K562 (cell line): ENCODE measurements at regions not wholly inside any gene's neighbourhood (a gene's known extent, or its start where the extent isn't known, plus 50 kb on each side); places are given as distances from the start of the nearest gene placed in this dataset.
A peak's percentile ranks its signal among the peaks of the same experiment; 100 is the strongest.
"Not testable (repeated sequence)": the region's sequence is repeated elsewhere in the genome, so short reads cannot be mapped to it uniquely, and the experiment has no call there.

ENCODE experiments used
- ATAC-seq: fragments of 200-7000 bp; cut with Tn5 transposase; 3 replicates; pipeline ENCODE4 v1.9.1; 2020; ENCODE audit warnings: moderate library complexity
- BruUV-seq: library from RNA; stranded (reverse); fragments of 400-500 nt; replicated peaks from 2 replicates; lab custom pipeline; 2021; lab: Mats Ljungman, UMichigan
- CTCF ChIA-PET: fragments of 300-600 bp; formaldehyde crosslinking; extraction: SDS; loops from one replicate; lab custom pipeline; 2021; ENCODE audit warnings: low intra/inter-chr PET ratio; lab: Yijun Ruan, JAX
- POLR2A ChIA-PET: fragments of 300-600, 350-650 bp; sonication (Branson Sonifier 250); formaldehyde crosslinking; extraction: SDS; loops from one replicate; lab custom pipeline; 2021; ENCODE audit warnings: antibody characterized with exemption, inconsistent platforms; lab: Yijun Ruan, JAX
- DNase-seq, 4 experiments: peaks; one replicate each; pipeline versions ENCODE4 v3.0.0 to v3.0.0-alpha.2; 2011 to 2018; ENCODE audit warnings: low spot score in 3 of 4, mixed read lengths in 3 of 4; ENCODE audit errors: extremely low read depth in 1 of 4
- FAIRE-seq: peaks from 2 replicates; lab custom pipeline; 2011; peaks lifted over from hg19 to GRCh38; lab: Jason Lieb, UNC
- H2AFZ ChIP-seq: 2 replicates; pipeline ENCODE4 v1.6.0; 2011; ENCODE audit warnings: low read depth, low read length, control low read depth, inconsistent platforms
- H3K27ac ChIP-seq: fragments of 200-600 bp; 3 replicates; pipeline ENCODE4 v1.8.0; 2011; ENCODE audit warnings: low read depth, mild to moderate bottlenecking, control low read depth, inconsistent platforms, low read length, moderate library complexity, mixed read lengths; ENCODE audit errors: extremely low read depth
- H3K27me3 ChIP-seq, 2 experiments: fragments of 300-600 bp in 1 of 2; 2 replicates in 1 of 2; 3 replicates in 1 of 2; pipeline versions ENCODE4 v1.6.0 to v1.8.0; 2011; ENCODE audit warnings: inconsistent platforms in 2 of 2, low read length in 2 of 2, mild to moderate bottlenecking in 1 of 2, mixed read lengths in 1 of 2, moderate library complexity in 1 of 2; ENCODE audit not compliant: control insufficient read depth in 2 of 2, insufficient read depth in 2 of 2
- H3K36me3 ChIP-seq: fragments of 300-600 bp; 3 replicates; pipeline ENCODE4 v1.8.0; 2011; ENCODE audit warnings: mild to moderate bottlenecking, low read length, inconsistent platforms; ENCODE audit not compliant: control insufficient read depth, insufficient read depth
- H3K4me1 ChIP-seq, 2 experiments: fragments of 200-600 bp in 1 of 2; replicated peaks in 1 of 2; 2 replicates in 1 of 2; 3 replicates in 1 of 2; pipeline versions ENCODE4 v1.5.1 to v1.8.0; 2011; ENCODE audit warnings: inconsistent platforms in 2 of 2, low read length in 2 of 2, mild to moderate bottlenecking in 1 of 2, mixed read lengths in 1 of 2, moderate library complexity in 1 of 2; ENCODE audit not compliant: control insufficient read depth in 2 of 2, insufficient read depth in 2 of 2
- H3K4me2 ChIP-seq: 2 replicates; pipeline ENCODE4 v1.6.1; 2011; ENCODE audit warnings: low read length, control low read depth, inconsistent platforms, mixed read lengths; ENCODE audit not compliant: insufficient read depth
- H3K4me3 ChIP-seq: fragments of 200-600 bp; sonication (generic), shearing (Covaris generic); 2 replicates; pipeline ENCODE4 v1.5.1; 2016; ENCODE audit warnings: control low read depth, inconsistent platforms
- H3K79me2 ChIP-seq: fragments of 200-600 bp; 3 replicates; pipeline ENCODE4 v1.8.0; 2011; ENCODE audit warnings: low read length, inconsistent platforms; ENCODE audit not compliant: control insufficient read depth, insufficient read depth
- H3K9ac ChIP-seq, 2 experiments: 2 replicates each; pipeline versions ENCODE4 v1.6.0 to v1.6.1; 2011; ENCODE audit warnings: low read depth in 2 of 2, low read length in 2 of 2, control low read depth in 1 of 2, inconsistent platforms in 1 of 2, mild to moderate bottlenecking in 1 of 2, mixed read lengths in 1 of 2; ENCODE audit not compliant: insufficient read depth in 1 of 2
- H3K9me1 ChIP-seq: one replicate; pipeline ENCODE4 v1.6.0; 2011; ENCODE audit warnings: inconsistent platforms, mild to moderate bottlenecking, low read length, moderate library complexity; ENCODE audit not compliant: control insufficient read depth, insufficient read depth
- H3K9me3 ChIP-seq: replicated peaks from 2 replicates; pipeline ENCODE4 v1.5.1; 2011; ENCODE audit warnings: low read depth, low read length, inconsistent platforms; ENCODE audit not compliant: control insufficient read depth, insufficient read depth
- H4K20me1 ChIP-seq: replicated peaks from 2 replicates; pipeline ENCODE4 v1.6.1; 2011; ENCODE audit warnings: low read length, inconsistent platforms, mixed read lengths; ENCODE audit not compliant: control insufficient read depth, insufficient read depth
- CTCF ChIP-seq, 3 experiments: IDR thresholded peaks in 2 of 3; conservative IDR thresholded peaks in 1 of 3; 2 replicates each; pipeline ENCODE4 v1.5.1; 2011 to 2012; ENCODE audit warnings: low read length in 3 of 3, mild to moderate bottlenecking in 3 of 3, control low read depth in 2 of 3, improper control_type of control experiment in 1 of 3, inconsistent platforms in 1 of 3, low read depth in 1 of 3, mixed read lengths in 1 of 3, moderate library complexity in 1 of 3; ENCODE audit not compliant: insufficient read depth in 2 of 3
- CXXC5 ChIP-seq: fragments of 250-450 bp; sonication (Bioruptor Pico); IDR thresholded peaks from 2 replicates; pipeline ENCODE4 v1.8.0; 2022; ENCODE audit warnings: inconsistent platforms, mild to moderate bottlenecking, moderate library complexity
- ELF4 ChIP-seq: fragments of 450-650 bp; formaldehyde crosslinking; IDR thresholded peaks from 2 replicates; pipeline ENCODE4 v1.4.0; 2022; ENCODE audit warnings: missing genetic modification characterization
- L3MBTL2 ChIP-seq: fragments of 450-650 bp; IDR thresholded peaks from 2 replicates; pipeline ENCODE4 v1.6.1; 2016; ENCODE audit warnings: mild to moderate bottlenecking, moderate library complexity
- TEAD1 ChIP-seq, 2 experiments: fragments of 450-650 bp in 1 of 2; sonication (generic) in 1 of 2; formaldehyde crosslinking; IDR thresholded peaks; 2 replicates each; pipeline versions ENCODE4 v1.4.0 to v1.8.0; 2020 to 2022; ENCODE audit warnings: mild to moderate bottlenecking in 2 of 2, missing genetic modification reagents in 1 of 2
- ZBTB9 ChIP-seq: fragments of 450-650 bp; formaldehyde crosslinking; IDR thresholded peaks from 2 replicates; pipeline ENCODE4 v1.4.0; 2020; ENCODE audit warnings: mild to moderate bottlenecking, moderate library complexity
- ZFP1 ChIP-seq: fragments of 450-650 bp; formaldehyde crosslinking; IDR thresholded peaks from 2 replicates; pipeline ENCODE4 v1.4.0; 2020; ENCODE audit warnings: mild to moderate bottlenecking, mixed read lengths
- ZNF583 ChIP-seq: fragments of 250-450 bp; sonication (Bioruptor Pico); IDR thresholded peaks from 2 replicates; pipeline ENCODE4 v1.4.0; 2020
- WGBS: fragments of 100-300 bp; shearing (Covaris generic); methylation state at CpG from one replicate; pipeline ENCODE4 v1.1.6; 2016; ENCODE audit warnings: low coverage, mixed read lengths; ENCODE audit not compliant: insufficient coverage; ENCODE audit errors: missing lambda C conversion rate; 5-methylcytosine and 5-hydroxymethylcytosine counted together
- in situ Hi-C: fragments of 300-500 bp; cut with MboI; formaldehyde crosslinking; loops from 4 replicates; pipeline ENCODE4 v1.15.0; 2018; ENCODE audit warnings: inconsistent platforms, mixed read lengths
- intact Hi-C: fragments of 100-400 bp; cut with micrococcal nuclease; formaldehyde crosslinking; loops from 2 replicates; pipeline ENCODE4 v1.14.2; 2022
- TF ChIP-seq, protein P1 (sequence below): fragments of 450-650 bp; formaldehyde crosslinking; IDR thresholded peaks from 2 replicates; pipeline ENCODE4 v1.4.0; 2020; ENCODE audit warnings: mild to moderate bottlenecking, mixed read lengths

GRCh38 chr11:3476084-3476936 lies 97.4 kb upstream of the ZNF195 start:
- FAIRE-seq, CTCF ChIA-PET, H3K27me3 ChIP-seq, H3K4me2 ChIP-seq, H3K4me1 ChIP-seq, intact Hi-C loops, H3K4me3 ChIP-seq, H3K27ac ChIP-seq, ATAC-seq, DNase-seq, H3K9ac ChIP-seq, H4K20me1 ChIP-seq, H3K9me3 ChIP-seq, BruUV-seq, H3K9me1 ChIP-seq, H3K79me2 ChIP-seq, H2AFZ ChIP-seq, H3K36me3 ChIP-seq, POLR2A ChIA-PET: not testable (repeated sequence)
- WGBS: 21% methylated on average over 20 of the region's 27 CpGs
- in situ Hi-C loops: loop anchor here (25.0 kb wide), 1 partner anchor 611 kb away; the partner anchor contains the start of gene RRM1
- TF ChIP-seq TEAD1 (CRISPR knock-in tag; IDR thresholded peaks at IDR 0.05): 0 out of 4 replicates have a peak, but pooled peaks of 1 of the 2 experiments have one; percentile 38
- peak; percentile 72; the same call in 1 of the 2 replicates for TF ChIP-seq ZBTB9 (CRISPR knock-in tag)
- TF ChIP-seq ZFP1: peak; percentile 32; the same call in 1 of the 2 replicates
- 0 out of 2 replicates have a peak, but pooled peaks have one; percentile 32 for TF ChIP-seq ELF4
- TF ChIP-seq CXXC5 (CRISPR knock-in tag): peak; percentile 47
- peak in 2 of 3 experiments; percentile 22 to 34; a peak in 2 of 6 replicates for TF ChIP-seq CTCF (IDR thresholded peaks at IDR 0.05 in 2 of 3, conservative IDR thresholded peaks at IDR 0.05 in 1 of 3; ENCODE audit: insufficient read depth in 2 of 3, low read depth in 1 of 3, low read length in 3 of 3)
- TF ChIP-seq, protein P1, sequence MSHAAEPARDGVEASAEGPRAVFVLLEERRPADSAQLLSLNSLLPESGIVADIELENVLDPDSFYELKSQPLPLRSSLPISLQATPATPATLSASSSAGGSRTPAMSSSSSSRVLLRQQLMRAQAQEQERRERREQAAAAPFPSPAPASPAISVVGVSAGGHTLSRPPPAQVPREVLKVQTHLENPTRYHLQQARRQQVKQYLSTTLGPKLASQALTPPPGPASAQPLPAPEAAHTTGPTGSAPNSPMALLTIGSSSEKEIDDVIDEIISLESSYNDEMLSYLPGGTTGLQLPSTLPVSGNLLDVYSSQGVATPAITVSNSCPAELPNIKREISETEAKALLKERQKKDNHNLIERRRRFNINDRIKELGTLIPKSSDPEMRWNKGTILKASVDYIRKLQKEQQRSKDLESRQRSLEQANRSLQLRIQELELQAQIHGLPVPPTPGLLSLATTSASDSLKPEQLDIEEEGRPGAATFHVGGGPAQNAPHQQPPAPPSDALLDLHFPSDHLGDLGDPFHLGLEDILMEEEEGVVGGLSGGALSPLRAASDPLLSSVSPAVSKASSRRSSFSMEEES: peak; percentile 20; the same call in 1 of the 2 replicates
- peak; percentile 50 for TF ChIP-seq L3MBTL2
- TF ChIP-seq ZNF583 (CRISPR knock-in tag): 0 out of 2 replicates have a peak, but pooled peaks have one; percentile 25
